SJCRH30 (cell line): ENCODE measurements at regions not wholly inside any gene's neighbourhood (a gene's known extent, or its start where the extent isn't known, plus 50 kb on each side); places are given as distances from the start of the nearest gene placed in this dataset.

ENCODE experiments used
- DNase-seq, 2 experiments: peaks; one replicate each; pipeline ENCODE4 v3.0.0-alpha.2; 2015 to 2020
- H3K27ac ChIP-seq: fragments of 250-450 bp; sonication (Bioruptor Pico); 2 replicates; pipeline ENCODE4 v1.5.1; 2020; ENCODE audit warnings: mild to moderate bottlenecking, moderate library complexity
- H3K27me3 ChIP-seq: fragments of 250-450 bp; sonication (Bioruptor Pico); 2 replicates; pipeline ENCODE4 v1.5.1; 2020; ENCODE audit warnings: mild to moderate bottlenecking, moderate library complexity
- H3K36me3 ChIP-seq: fragments of 250-450 bp; sonication (Bioruptor Pico); 2 replicates; pipeline ENCODE4 v1.5.1; 2020; ENCODE audit warnings: mild to moderate bottlenecking, moderate library complexity
- H3K4me1 ChIP-seq: fragments of 250-450 bp; sonication (Bioruptor Pico); 2 replicates; pipeline ENCODE4 v1.5.1; 2020; ENCODE audit warnings: mild to moderate bottlenecking, moderate library complexity
- H3K4me3 ChIP-seq: fragments of 250-450 bp; sonication (Bioruptor Pico); 2 replicates; pipeline ENCODE4 v1.5.1; 2020; ENCODE audit warnings: mild to moderate bottlenecking, moderate library complexity
- H3K9me3 ChIP-seq: fragments of 250-450 bp; sonication (Bioruptor Pico); replicated peaks from 2 replicates; pipeline ENCODE4 v1.5.1; 2020; ENCODE audit warnings: mild to moderate bottlenecking, moderate library complexity

DNA sequence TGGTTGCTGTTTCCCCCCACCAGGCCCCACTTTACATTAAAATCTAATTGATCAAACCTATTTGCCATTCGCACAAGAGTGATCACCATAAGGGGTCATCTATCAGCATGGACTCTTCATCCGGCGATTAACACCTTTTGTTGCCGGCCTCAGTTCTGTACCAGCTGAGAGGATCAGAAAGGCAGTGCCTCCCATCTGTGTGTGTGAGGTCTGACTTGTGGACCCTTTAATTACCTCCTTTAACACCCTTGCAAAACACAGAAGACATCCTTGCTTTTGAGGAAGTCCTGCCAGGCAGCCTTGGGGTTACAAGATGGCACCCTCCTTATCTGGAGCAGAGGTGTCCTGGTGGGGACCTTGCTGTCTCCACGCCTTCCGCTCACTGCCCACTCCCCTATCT lies 77.2 kb upstream of the IRX3 start:
- no peak overlapping the region for H3K27ac ChIP-seq
- no peak for DNase-seq
- H3K9me3 ChIP-seq: no peaks in the 10 kb centered on the region
- no peak overlapping the region for H3K4me3 ChIP-seq
- no peaks in the 10 kb centered on the region for H3K36me3 ChIP-seq
- H3K4me1 ChIP-seq: no peaks in the 10 kb centered on the region
- H3K27me3 ChIP-seq: no peaks in the 10 kb centered on the region

DNA sequence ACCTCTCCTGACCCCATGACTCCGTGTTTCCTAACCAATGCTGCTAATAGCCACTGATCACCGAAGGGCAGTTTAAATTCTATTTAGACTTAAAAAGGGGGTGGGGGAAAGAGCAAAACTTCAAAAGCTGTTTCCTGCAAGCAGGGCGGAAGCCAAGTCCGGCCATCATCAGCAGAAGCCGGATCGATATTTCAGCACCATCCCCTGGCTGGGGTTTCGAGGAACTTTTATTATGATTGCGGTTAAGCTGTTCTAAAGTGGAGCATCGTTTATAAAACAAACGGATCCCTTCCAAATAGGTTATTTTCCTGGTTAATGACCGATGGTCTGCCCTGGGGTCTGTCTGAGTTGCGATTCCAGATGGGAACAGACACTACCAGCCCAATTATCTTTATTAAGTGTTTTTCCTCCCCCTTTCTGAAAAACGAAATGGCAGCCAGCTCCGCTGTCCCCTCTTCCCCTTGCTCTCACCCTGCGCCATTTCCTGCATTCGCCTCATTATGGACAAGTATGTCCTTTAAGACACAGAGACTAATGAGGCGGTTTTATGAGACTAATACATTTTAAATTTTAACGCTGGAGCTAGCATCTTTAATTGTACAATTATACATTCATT lies 76.1 kb upstream of the IRX3 start:
- Histone ChIP-seq H3K9me3 (no peaks in the 10 kb centered on the region), H3K27ac (no peak overlapping the region), H3K27me3 (no peaks in the 10 kb centered on the region), H3K4me1 (no peaks in the 10 kb centered on the region), H3K36me3 (no peaks in the 10 kb centered on the region), H3K4me3 (no peak overlapping the region)
- DNase-seq: no peak

DNA sequence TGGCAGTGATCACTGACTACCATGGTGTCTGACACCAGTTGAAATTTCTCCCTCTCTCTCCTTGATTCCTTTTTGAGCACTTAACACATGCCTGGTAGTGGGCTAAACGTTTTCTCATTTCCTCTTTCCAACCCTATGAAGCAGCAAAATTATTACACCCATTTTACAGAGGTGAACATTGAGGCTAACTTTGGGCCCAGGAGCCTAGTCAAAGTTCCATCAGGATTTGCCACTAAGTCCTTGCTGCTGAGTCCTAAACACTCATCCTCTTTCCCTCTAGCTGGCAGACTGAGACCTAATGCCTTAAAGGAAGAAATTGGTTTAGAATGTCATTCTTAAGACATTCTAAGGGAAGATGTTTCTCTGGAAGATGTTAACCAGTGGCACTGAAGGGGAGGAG lies 74.7 kb upstream of the IRX3 start:
- Histone ChIP-seq H3K4me1 (no peaks in the 10 kb centered on the region), H3K27me3 (no peaks in the 10 kb centered on the region), H3K9me3 (no peaks in the 10 kb centered on the region), H3K27ac (no peak overlapping the region), H3K36me3 (no peaks in the 10 kb centered on the region), H3K4me3 (no peak overlapping the region)
- DNase-seq: no peak

DNA sequence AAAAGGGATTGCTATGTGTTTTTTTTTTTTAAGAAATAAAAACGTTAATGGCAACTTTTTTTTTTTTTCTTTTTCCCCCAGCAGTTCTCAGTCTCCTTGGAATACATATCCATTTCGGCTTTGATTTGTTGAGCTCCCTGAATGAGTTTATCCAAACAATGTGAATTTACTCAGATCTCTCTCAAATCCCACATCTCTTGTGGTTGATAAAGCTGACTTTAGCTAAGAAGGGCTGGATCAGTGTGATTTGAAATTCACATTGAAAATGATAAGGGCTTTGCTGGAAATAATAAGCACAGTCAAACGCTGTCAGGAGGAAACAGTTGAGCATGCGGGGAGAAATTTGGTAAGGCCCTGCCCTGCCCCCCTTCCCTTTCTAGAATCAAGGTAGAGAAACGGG lies 74.1 kb upstream of the IRX3 start:
- DNase-seq: no peak
- H3K9me3 ChIP-seq: no peaks in the 10 kb centered on the region
- H3K36me3 ChIP-seq: no peaks in the 10 kb centered on the region
- H3K4me3 ChIP-seq: no peak overlapping the region; the same call in 1 of the 2 replicates
- H3K27ac ChIP-seq: no peak overlapping the region
- H3K27me3 ChIP-seq: no peaks in the 10 kb centered on the region
- H3K4me1 ChIP-seq: no peaks in the 10 kb centered on the region

DNA sequence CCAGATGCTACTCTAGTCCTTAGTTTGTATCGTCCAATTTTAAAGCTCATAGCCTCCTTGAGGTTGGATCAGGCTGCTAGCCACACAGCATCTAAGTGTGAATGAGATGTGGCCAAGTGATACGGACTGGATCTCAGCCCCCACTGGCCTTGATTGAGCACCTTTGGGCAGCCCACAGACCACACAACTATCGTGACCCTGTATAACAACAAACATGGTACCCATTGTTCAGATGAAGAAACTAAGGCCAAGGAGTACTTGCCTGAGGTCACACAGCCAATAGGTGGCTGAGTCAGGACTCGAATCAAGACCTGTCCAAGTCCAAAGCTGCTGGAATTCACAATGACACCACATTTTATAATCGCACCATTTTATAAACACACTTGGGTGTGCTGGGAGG lies 73.0 kb upstream of the IRX3 start:
- Histone ChIP-seq H3K27ac (no peak overlapping the region), H3K36me3 (no peaks in the 10 kb centered on the region), H3K4me1 (no peaks in the 10 kb centered on the region), H3K4me3 (no peak overlapping the region), H3K27me3 (no peaks in the 10 kb centered on the region), H3K9me3 (no peaks in the 10 kb centered on the region)
- DNase-seq: no peak

DNA sequence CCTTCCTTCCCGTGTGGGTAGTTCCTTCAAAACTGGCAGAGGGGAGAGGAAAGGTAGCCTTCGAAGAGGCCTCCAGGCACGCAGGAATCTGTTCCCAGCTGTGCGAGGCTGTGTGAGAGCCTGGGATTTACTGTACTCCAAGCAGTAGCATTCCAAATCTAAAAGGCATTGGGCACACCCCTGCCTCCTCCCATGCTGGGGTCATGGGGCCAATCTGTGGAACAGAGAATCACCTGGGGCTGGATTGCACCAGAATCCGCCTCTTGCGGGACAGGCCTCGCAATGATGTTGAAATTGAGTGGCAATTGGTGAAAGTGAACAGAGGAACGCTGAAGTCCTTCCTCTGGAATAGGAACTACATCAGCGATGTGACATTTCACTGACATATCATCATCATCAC lies 72.5 kb upstream of the IRX3 start:
- no peak for DNase-seq

DNA sequence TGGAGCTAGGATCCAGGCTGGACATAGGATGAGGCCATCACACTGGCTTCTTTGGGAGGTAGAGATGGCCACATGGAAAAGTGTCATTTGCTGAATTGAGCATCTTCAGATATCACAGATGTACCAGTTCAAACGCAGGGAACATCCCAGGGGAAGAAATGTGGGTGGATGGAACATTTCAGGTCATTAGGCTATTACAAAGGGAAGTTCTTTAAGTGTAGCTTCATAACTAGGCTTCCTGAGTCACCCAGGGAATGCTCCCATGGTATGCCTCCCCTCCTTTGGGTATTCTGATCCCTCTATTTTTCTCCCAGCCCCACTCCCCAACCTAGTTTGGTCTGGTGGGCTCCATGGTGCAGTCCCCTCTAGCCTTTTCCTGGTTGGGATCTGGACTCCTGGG lies 69.8 kb upstream of the IRX3 start:
- Histone ChIP-seq H3K9me3 (no peaks in the 10 kb centered on the region), H3K4me3 (no peak overlapping the region), H3K27ac (no peak overlapping the region), H3K36me3 (no peaks in the 10 kb centered on the region), H3K27me3 (no peaks in the 10 kb centered on the region), H3K4me1 (no peaks in the 10 kb centered on the region)
- DNase-seq: no peak

More for the DNA sequence above, 72.5 kb upstream of the IRX3 start:
- Histone ChIP-seq H3K36me3 (no peaks in the 10 kb centered on the region), H3K4me1 (no peaks in the 10 kb centered on the region), H3K27me3 (no peaks in the 10 kb centered on the region), H3K9me3 (no peaks in the 10 kb centered on the region), H3K27ac (no peak overlapping the region), H3K4me3 (no peak overlapping the region)

DNA sequence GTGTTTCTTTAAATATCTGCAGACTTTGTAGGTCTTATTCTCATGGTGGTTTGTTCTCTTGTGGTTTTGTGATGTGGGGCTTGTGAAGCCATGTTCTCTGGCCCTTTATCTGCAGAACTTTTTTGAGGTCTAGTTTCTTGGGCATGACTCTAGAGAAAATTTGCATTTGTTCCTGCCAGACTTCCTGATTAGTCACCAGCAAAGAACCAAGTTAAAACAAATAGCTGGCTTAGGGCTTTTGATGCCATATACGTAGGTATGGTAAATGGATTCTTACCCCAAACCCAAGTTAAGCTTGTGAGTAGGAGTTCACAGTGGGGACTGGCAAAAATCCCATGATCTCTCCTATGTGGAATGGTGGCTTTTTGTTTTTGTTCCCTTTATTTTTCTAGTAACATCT lies 68.7 kb upstream of the IRX3 start:
- Histone ChIP-seq H3K4me3 (no peak overlapping the region), H3K4me1 (no peaks in the 10 kb centered on the region), H3K27ac (no peak overlapping the region), H3K9me3 (no peaks in the 10 kb centered on the region), H3K36me3 (no peaks in the 10 kb centered on the region), H3K27me3 (no peaks in the 10 kb centered on the region)
- DNase-seq: no peak

DNA sequence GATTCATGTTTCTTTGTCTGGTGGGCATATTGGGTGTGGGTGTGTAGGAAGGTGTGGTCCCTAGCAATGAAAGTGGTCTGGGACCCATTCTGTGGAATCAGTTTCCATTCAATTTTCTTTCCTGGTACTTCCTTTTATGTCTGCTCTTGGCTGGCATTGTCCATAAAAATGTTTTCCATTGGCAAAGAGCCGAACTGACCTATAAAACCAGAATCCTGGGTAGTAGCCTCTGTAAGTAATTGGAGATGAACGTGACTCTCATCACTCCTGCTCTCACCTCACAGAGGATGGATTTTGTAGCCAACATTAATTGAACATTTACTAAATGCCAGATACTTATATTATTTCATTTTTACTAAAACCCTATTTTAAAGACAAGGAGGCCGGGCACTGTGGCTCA lies 66.5 kb upstream of the IRX3 start:
- H3K27me3 ChIP-seq: no peaks in the 10 kb centered on the region
- no peak overlapping the region for H3K4me3 ChIP-seq
- H3K36me3 ChIP-seq: no peaks in the 10 kb centered on the region
- H3K9me3 ChIP-seq: no peaks in the 10 kb centered on the region
- no peaks in the 10 kb centered on the region for H3K4me1 ChIP-seq
- no peak overlapping the region for H3K27ac ChIP-seq
- DNase-seq: no peak

DNA sequence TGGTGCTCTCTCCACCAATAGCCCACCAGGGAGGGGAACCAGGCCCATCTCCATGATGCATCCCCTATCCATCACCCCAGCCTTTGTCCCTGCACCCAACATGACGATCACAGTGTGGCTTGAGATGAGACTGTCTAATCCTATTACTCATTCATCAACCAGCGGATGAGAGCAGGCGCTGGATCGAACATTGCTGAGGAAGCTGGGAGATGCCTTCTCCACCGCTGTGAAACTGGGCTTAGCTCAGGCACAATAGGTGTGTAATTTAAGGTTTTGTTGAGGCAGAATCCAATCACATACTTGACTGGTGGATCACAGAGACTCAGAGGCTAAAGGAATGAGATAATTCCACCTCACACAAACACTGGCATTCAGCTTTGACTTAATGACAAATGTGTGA lies 64.6 kb upstream of the IRX3 start:
- no peak for DNase-seq
- no peaks in the 10 kb centered on the region for H3K27me3 ChIP-seq
- H3K4me1 ChIP-seq: no peaks in the 10 kb centered on the region
- no peak overlapping the region for H3K27ac ChIP-seq
- no peak overlapping the region for H3K4me3 ChIP-seq
- H3K36me3 ChIP-seq: no peaks in the 10 kb centered on the region
- no peaks in the 10 kb centered on the region for H3K9me3 ChIP-seq

DNA sequence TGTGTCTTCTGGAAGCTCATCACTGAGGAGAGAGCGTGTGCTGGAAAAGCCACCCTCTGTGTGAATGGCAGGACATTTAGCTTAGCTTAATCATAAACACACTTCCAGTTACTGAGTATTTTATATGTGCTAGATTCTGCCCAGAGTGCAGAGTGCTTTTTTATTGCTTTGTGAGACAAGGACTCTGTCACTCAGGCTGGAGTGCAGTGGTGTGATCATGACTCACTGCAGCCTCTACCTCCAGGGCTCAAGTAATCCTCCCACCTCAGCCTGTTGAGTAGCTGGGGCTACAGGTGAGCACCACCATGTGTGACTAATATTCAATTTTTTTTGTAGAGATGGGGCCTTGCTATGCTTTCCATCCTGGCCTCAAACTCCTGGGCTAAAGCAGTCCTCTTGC lies 61.4 kb upstream of the IRX3 start:
- Histone ChIP-seq H3K27me3 (no peaks in the 10 kb centered on the region), H3K36me3 (no peaks in the 10 kb centered on the region), H3K4me1 (peaks cover 2% of the 10 kb centered on the region), H3K27ac (no peak overlapping the region), H3K4me3 (no peak overlapping the region), H3K9me3 (no peaks in the 10 kb centered on the region)
- DNase-seq: no peak

DNA sequence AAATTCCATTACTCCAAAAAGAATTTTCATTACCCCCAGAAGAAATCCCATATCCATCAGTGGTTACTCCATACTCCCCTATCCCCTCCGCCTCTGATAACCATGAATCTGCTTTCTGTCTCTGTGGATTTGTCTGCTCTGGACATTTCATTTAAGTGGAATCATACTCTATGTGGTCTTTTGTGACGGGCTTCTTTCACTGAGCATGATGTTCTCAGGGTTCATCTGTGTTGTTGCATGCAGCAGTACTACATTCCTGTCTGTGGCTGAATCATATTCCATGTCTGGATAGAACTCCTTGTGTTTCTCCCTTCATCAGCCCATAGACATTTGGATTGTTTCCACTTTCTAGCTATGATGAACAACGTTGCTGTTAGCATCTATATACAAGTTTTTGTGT lies 59.5 kb upstream of the IRX3 start:
- no peak for DNase-seq
- H3K4me1 ChIP-seq: peaks cover 8% of the 10 kb centered on the region
- H3K9me3 ChIP-seq: no peaks in the 10 kb centered on the region
- H3K27ac ChIP-seq: no peak overlapping the region
- no peaks in the 10 kb centered on the region for H3K36me3 ChIP-seq
- H3K4me3 ChIP-seq: no peak overlapping the region
- H3K27me3 ChIP-seq: no peaks in the 10 kb centered on the region

DNA sequence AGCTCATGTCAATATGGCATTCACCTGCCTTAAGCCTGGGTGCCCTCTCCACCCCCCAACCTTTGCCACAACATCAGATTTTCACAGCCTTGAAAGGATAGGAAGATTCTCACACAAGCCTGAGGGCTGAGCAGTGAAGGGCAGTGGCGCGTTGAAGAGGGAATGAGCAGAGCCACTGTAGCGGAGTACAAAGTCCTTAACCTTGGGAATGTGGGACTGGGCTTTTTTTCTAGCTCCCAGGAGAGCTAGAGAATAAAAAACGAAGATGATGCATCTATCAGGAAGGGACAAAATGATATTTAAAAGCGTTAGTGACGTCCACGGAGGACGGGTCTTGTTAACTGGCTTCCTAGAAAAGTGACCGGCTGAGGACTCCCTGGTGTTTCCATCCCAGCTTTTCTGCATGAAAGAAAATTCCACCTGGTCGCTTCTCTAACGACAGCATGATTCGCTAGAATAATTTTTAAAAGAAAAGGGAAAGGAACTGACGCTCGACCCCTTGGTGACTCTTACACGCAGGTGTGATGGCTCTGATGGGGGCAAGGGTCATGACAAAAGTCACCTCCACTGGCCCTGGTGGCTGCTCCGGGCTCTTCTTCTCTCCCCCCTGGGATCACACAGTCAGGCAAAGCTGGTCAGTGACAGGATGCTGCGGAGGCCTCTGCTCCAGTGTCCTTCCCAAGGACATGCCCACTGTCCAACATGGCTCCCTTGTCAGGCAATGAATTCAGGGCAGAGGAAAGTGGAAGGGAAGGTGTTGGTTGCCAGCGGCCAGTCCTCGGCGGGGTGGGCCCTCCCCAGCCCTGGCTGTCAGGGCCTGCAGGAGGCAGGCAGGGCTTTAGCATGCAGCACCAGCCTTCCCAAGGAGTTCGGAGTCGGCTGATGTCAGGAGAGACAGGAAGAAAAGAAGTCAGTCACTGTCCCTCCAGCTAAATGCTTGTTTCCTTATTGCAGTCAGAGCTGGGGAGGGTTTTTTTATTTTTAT lies 58.4 kb upstream of the IRX3 start:
- Histone ChIP-seq H3K9me3 (no peaks in the 10 kb centered on the region), H3K27ac (no peak overlapping the region), H3K36me3 (no peaks in the 10 kb centered on the region), H3K27me3 (no peaks in the 10 kb centered on the region), H3K4me1 (peaks cover 8% of the 10 kb centered on the region), H3K4me3 (no peak overlapping the region)
- no peak for DNase-seq

DNA sequence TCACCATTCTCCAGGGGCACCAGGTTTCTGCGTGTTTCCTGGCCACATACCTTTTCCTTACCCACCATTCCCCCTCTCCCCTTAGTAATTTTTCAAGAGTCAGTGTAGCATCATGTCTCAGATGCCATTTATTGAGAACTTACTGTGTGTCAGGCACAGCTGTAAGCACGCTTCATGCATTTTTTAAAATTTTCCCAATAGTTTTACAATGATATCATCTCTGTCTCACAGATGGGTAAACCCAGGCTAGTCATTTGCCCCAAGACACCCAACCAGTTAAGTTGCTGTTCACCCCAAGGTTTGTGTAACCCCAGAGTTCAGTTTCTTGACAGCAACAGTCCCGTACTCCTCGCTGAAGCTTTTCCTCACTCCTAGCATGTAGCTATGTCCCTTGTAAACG lies 56.4 kb upstream of the IRX3 start:
- peaks cover 8% of the 10 kb centered on the region for H3K4me1 ChIP-seq
- H3K27me3 ChIP-seq: no peaks in the 10 kb centered on the region
- H3K4me3 ChIP-seq: no peak overlapping the region
- DNase-seq: no peak
- no peaks in the 10 kb centered on the region for H3K9me3 ChIP-seq
- no peaks in the 10 kb centered on the region for H3K36me3 ChIP-seq
- H3K27ac ChIP-seq: peak overlapping the region; percentile 42

DNA sequence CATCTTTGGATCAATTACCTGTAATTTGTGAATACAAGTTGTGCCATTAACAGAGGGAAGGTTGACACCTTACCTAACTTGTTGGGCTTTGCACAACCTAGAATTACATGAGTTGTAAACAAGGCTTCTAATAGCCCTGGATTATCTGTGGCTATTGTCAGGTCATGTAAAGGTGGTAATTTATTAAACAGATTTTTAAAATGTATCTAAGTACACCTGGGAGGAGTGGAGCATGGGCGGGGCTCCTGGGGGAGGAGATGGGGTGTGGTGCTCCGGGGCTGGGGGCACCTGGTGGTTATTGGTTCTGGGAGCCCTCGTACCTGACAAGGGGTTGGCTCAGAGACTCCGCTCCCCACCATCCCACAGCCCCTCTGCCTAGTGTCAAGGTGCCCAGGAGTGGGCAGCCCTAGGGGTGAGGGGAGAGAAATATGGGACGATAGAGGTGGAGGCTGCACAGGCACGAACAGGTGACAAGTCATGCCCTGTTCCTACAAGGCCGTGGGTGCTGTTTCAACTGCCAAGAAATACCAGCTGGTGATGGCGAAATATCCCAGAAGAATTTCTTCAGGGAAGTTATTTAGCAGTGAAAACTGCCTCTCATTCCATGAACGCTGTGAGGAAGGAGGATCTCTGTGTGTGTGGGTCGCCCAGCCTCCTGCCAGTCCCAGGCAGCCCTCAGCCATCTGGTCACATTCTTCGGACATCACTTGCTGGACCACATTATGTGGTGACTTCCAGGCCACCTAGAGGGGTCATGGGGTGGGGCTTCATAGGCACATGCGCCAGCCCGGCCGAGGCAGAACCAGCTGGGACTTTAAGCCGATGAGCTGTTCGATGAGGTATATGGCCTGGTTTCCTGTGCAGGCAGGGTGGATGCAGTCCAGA lies 55.5 kb upstream of the IRX3 start:
- no peaks in the 10 kb centered on the region for H3K9me3 ChIP-seq
- H3K36me3 ChIP-seq: no peaks in the 10 kb centered on the region
- H3K27ac ChIP-seq: peak overlapping the region; percentile 42
- peaks cover 8% of the 10 kb centered on the region for H3K4me1 ChIP-seq
- no peak overlapping the region for H3K4me3 ChIP-seq
- H3K27me3 ChIP-seq: no peaks in the 10 kb centered on the region
- DNase-seq: no peak
